Body of pancreas (tissue), 4 donors: ENCODE measurements at regions not wholly inside any gene's neighbourhood (a gene's known extent, or its start where the extent isn't known, plus 50 kb on each side); places are given as distances from the start of the nearest gene placed in this dataset.
"Not testable (repeated sequence)": the region's sequence is repeated elsewhere in the genome, so short reads cannot be mapped to it uniquely, and the experiment has no call there.

ENCODE experiments used
- CTCF ChIP-seq, 7 experiments: fragments of 450-650 bp in 4 of 7; fragments of 200-600 bp in 3 of 7; sonication (generic) in 3 of 7; IDR thresholded peaks; one replicate each; pipeline ENCODE4 v1.5.1; 2016 to 2019; ENCODE audit warnings: antibody characterized with exemption in 7 of 7
- POLR2A ChIP-seq, 3 donors: fragments of 450-650 bp; IDR thresholded peaks; one replicate each; pipeline ENCODE4 v1.6.1; 2016; ENCODE audit warnings: antibody characterized with exemption in 3 of 3, mild to moderate bottlenecking in 2 of 3

DNA sequence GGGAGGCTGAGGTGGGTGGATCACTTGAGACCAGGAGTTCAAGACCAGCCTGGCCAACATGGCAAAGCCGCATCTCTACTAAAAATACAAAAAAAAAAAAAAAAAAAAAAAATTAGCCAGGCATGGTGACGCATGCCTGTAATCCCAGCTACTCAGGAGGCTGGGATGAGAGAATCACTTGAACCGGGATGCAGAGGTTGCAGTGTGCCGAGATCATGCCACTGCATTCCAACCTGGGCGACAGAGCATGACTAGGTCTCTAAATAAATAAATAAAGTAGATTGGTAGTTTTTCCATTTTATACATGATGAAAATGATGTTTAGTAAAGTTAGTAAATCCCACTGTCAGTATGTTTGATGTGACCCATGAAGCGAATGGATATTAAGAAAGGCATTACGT, 531.0 kb upstream of the SPRY2 start:
- not testable (repeated sequence) for TF ChIP-seq CTCF, POLR2A (IDR thresholded peaks at IDR 0.05)
